ENCODE measurements at regions not wholly inside any gene's neighbourhood (a gene's known extent, or its start where the extent isn't known, plus 50 kb on each side); places are given as distances from the start of the nearest gene placed in this dataset.
"Not testable (repeated sequence)": the region's sequence is repeated elsewhere in the genome, so short reads cannot be mapped to it uniquely, and the experiment has no call there.

DNA sequence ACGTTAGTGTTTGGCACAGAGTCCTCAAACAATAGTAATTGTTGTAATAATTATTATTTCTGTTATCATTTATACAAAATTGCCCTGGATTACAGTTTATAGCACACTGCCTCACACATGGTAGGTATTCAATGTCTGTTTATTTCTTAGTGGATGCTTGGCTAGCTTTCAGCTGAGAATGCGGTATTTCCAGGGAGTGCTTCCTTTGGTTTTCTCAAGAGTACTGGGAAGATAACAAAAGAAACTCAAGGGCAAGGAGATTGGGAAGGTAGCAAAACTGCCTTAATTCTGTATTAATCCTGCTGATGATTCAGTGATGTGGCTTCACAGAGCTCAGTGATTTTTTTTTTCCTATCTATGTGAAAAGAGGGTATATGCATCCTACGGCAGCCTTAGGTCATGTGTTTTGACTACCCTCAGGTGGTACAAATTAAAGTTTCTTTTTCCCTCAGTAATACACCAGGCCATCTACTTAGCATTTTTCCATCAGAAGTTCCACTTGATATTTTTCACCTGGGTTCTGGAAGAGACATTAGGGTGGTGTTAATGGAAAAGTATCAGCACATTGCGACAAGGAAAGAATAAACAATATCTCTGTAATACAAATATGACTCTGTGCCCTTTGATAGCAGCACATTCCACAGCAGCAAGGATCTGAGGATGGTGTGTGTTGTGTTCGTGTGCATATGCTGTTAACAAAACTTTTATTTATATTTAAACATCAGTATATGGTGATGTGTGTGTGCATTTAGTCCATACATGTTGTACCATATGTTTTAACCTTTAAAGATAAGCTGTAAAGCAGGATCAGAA is 124.3 kb upstream of the RASGEF1B start:
- Histone ChIP-seq H3K36me3 (ENCODE audit: insufficient read depth, low read length) (no peaks in the 10 kb centered on the region), H3K4me1 (ENCODE audit: insufficient read depth, low read length) (0 out of 2 replicates have a peak, but pooled peaks cover 4% of the 10 kb centered on the region), H3K9me3 (ENCODE audit: control insufficient read depth, insufficient read depth, low read length) (no peaks in the 10 kb centered on the region), H3K9ac (ENCODE audit: low read depth, low read length) (no peak overlapping the region)

- Histone ChIP-seq H3K9me3 (ENCODE audit: control insufficient read depth, insufficient read depth, low read length) (no peaks in the 10 kb centered on the region), H3K9ac (ENCODE audit: low read depth, low read length) (no peak overlapping the region), H3K36me3 (ENCODE audit: insufficient read depth, low read length) (no peaks in the 10 kb centered on the region), H3K4me1 (ENCODE audit: insufficient read depth, low read length) (0 out of 2 replicates have a peak, but pooled peaks cover 4% of the 10 kb centered on the region)
These were observed 123.6 kb upstream of the RASGEF1B start for GRCh38 chr4:81595287-81595686.

GRCh38 chr4:81594490-81595159 is 122.9 kb upstream of the RASGEF1B start:
- no peaks in the 10 kb centered on the region for H3K9me3 ChIP-seq (ENCODE audit: control insufficient read depth, insufficient read depth, low read length)
- no peak overlapping the region for H3K9ac ChIP-seq (ENCODE audit: low read depth, low read length)
- H3K4me1 ChIP-seq (ENCODE audit: insufficient read depth, low read length), result no peaks in the 10 kb centered on the region
- no peaks in the 10 kb centered on the region for H3K36me3 ChIP-seq (ENCODE audit: insufficient read depth, low read length)

GRCh38 chr4:81592701-81593100 is 121.0 kb upstream of the RASGEF1B start:
- no peak overlapping the region for H3K9ac ChIP-seq (ENCODE audit: low read depth, low read length)
- no peaks in the 10 kb centered on the region for H3K36me3 ChIP-seq (ENCODE audit: insufficient read depth, low read length)
- no peaks in the 10 kb centered on the region for H3K9me3 ChIP-seq (ENCODE audit: control insufficient read depth, insufficient read depth, low read length)
- H3K4me1 ChIP-seq (ENCODE audit: insufficient read depth, low read length), result no peaks in the 10 kb centered on the region

DNA sequence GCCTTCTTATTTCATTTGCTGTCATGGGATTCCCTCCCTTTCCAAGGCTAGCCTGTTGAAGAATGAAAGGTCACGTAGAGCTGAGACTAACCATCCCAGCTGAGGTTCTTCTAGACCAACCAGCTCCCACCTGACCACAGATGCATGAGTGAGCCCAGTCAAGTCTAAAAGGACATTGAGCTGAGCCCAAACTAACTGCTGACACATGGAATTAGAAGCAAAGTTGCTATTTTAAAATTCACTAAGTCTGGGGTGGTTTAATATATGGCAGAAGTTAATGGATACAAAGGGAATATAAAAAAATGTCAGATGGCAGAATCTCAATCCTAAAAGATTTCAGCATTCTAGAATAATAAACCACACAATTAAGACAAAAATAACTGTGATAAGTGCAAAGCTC is 118.9 kb upstream of the RASGEF1B start:
- Histone ChIP-seq H3K9me3 (ENCODE audit: control insufficient read depth, insufficient read depth, low read length) (no peaks in the 10 kb centered on the region), H3K36me3 (ENCODE audit: insufficient read depth, low read length) (no peaks in the 10 kb centered on the region), H3K4me1 (ENCODE audit: insufficient read depth, low read length) (no peaks in the 10 kb centered on the region), H3K9ac (ENCODE audit: low read depth, low read length) (no peak overlapping the region)

DNA sequence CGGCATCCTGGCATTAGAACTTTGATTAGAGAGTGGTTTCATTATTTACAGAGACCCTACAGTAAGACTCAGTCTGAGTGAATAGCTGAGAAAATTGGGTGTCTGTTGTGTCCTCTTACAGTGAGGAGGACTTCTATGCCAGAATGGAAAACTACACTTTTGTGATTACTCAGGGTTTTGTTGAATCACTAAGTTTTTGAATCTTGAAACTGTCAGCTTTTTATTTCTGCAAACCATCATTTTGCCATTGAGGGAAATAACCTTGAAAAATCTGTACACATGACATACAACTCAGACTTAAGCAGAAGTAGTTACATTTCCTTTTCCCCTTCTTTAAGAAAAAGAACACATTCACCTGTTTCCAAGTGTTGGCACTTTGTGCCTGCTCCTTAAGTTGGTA is 117.6 kb upstream of the RASGEF1B start:
- no peak overlapping the region for H3K9ac ChIP-seq (ENCODE audit: low read depth, low read length)
- H3K36me3 ChIP-seq (ENCODE audit: insufficient read depth, low read length), result no peaks in the 10 kb centered on the region
- H3K9me3 ChIP-seq (ENCODE audit: control insufficient read depth, insufficient read depth, low read length), result no peaks in the 10 kb centered on the region
- no peaks in the 10 kb centered on the region for H3K4me1 ChIP-seq (ENCODE audit: insufficient read depth, low read length)

DNA sequence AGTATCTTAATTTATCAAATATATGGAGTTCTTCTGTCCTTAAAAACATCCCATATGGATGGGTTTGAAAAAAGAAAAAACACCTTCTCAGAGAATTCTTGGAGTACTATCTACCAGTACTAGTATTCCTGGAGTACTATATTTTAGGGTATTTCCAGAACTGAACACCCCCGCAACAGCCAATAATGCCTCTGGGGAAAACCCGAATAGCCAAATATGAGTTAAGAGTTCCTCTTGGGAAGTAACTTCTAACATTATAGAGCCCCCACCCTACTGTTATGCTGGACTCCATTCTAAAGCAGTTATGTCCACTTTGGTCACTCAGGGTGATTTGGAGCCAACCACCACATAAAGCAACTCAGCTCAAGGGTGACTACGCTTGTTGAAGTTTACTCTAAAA is 115.0 kb upstream of the RASGEF1B start:
- Histone ChIP-seq H3K36me3 (ENCODE audit: insufficient read depth, low read length) (no peaks in the 10 kb centered on the region), H3K9me3 (ENCODE audit: control insufficient read depth, insufficient read depth, low read length) (no peaks in the 10 kb centered on the region), H3K4me1 (ENCODE audit: insufficient read depth, low read length) (no peaks in the 10 kb centered on the region), H3K9ac (ENCODE audit: low read depth, low read length) (no peak overlapping the region)

DNA sequence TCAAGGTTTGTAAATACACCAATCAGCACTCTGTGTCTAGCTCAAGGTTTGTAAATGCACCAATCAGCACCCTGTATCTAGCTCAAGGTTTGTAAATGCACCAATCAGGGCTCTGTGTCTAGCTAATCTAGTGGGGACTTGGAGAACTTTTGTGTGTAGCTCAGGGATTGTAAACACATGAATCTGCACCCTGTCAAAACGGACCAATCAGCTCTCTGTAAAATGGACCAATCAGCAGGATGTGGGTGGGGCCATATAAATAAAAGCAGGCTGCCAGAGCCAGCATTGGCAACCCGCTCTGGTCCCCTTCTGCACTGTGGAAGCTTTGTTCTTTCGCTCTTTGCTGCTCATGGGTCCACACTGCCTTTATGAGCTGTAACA is 109.3 kb upstream of the RASGEF1B start:
- H3K9me3 ChIP-seq (ENCODE audit: control insufficient read depth, insufficient read depth, low read length); H3K9ac ChIP-seq (ENCODE audit: low read depth, low read length); H3K36me3 ChIP-seq (ENCODE audit: insufficient read depth, low read length); H3K4me1 ChIP-seq (ENCODE audit: insufficient read depth, low read length): not testable (repeated sequence)

DNA sequence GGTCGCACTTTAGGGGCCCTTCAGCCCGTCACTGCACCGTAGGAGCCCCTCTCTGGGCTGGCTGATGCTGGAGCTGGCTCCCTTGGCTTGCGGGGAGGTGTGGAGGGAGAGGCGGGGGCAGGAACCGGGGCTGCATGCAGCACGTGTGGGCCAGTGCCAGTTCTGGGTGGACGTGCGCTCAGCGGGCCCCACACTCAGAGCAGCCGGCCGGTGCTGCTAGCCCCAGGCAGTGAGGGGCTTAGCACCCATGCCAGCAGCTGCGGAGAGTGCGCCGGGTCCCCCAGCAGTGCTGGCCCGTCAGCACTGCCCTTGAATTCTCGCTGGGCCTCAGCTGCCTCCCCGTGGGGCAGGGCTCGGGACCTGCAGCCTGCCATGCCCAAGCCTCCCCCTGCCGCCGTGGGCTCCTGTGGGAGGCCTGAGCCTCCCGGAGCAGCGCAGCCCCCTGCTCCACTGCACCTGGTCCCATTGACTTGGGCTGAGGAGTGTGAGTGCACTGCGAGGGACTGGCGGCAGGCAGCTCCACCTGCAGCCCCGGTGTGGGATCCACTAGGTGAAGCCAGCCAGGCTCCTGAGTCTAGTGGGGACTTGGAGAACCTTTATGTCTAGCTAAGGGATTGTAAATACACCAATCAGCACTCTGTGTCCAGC is 108.8 kb upstream of the RASGEF1B start:
- Histone ChIP-seq H3K9me3 (ENCODE audit: control insufficient read depth, insufficient read depth, low read length) (no peaks in the 10 kb centered on the region), H3K9ac (ENCODE audit: low read depth, low read length) (no peak overlapping the region), H3K36me3 (ENCODE audit: insufficient read depth, low read length) (no peaks in the 10 kb centered on the region), H3K4me1 (ENCODE audit: insufficient read depth, low read length) (peaks cover 2% of the 10 kb centered on the region)

DNA sequence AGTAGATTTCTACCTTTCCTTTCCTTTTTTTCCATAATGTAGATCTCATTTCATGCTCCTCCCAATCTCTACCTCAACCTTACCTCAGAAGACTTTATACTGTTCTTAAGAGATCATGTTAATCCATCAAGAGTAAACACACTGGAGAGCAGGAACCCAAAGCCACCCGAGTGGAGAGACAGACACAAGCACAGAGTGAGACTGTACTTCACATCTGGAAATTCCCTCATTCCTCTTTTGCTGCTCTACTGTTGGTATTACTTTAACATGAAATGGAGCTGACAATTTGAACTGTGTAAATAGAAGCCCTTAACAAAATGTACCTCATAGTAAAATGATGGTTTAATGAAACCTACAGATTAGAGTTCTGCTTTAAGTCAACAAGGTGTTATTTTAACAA is 105.7 kb upstream of the RASGEF1B start:
- no peaks in the 10 kb centered on the region for H3K36me3 ChIP-seq (ENCODE audit: insufficient read depth, low read length)
- no peaks in the 10 kb centered on the region for H3K9me3 ChIP-seq (ENCODE audit: control insufficient read depth, insufficient read depth, low read length)
- H3K9ac ChIP-seq (ENCODE audit: low read depth, low read length), result no peak overlapping the region
- peaks cover 13% of the 10 kb centered on the region for H3K4me1 ChIP-seq (ENCODE audit: insufficient read depth, low read length)

DNA sequence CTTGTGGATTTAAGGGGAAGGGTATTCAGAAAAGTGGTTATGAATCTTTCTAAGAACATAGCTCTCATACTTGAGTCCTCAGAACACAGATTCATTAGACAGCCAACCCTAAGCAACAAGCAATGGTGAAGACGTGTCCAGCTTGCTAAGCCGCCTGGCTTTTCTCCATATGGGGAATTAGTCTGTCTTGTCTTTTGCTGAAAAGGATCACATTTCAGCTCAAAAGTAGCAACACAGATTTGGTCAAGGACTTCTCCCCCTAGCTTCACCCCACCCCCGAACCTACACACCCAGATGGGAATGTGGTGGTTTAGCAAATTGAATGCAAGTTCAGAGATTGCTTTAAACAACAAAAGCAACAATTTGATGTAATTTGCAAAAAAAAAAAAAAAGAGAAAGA is 103.3 kb upstream of the RASGEF1B start:
- H3K4me1 ChIP-seq (ENCODE audit: insufficient read depth, low read length), result peaks cover 13% of the 10 kb centered on the region
- H3K36me3 ChIP-seq (ENCODE audit: insufficient read depth, low read length), result no peaks in the 10 kb centered on the region
- no peaks in the 10 kb centered on the region for H3K9me3 ChIP-seq (ENCODE audit: control insufficient read depth, insufficient read depth, low read length)
- no peak overlapping the region for H3K9ac ChIP-seq (ENCODE audit: low read depth, low read length)

DNA sequence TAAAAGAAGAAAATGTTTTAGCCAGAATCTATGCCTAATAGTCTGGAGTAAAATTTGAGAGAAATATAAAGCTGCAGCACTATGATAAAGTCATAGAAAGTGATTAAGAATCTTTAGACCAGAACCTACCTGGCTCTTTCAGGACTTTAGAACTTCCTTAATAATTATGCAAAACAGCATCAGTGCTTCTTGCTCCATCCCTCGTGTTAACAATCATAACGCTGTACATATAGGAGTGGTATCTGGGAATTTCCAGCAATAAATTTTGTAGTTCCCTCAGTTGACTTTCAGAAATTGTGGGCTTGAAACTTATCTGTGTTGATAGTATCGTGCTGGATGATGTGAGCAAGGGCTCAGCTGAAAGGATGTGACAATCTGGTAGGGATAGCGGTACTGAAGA is 102.1 kb upstream of the RASGEF1B start:
- Histone ChIP-seq H3K4me1 (ENCODE audit: insufficient read depth, low read length) (peaks cover 13% of the 10 kb centered on the region), H3K9ac (ENCODE audit: low read depth, low read length) (no peak overlapping the region), H3K9me3 (ENCODE audit: control insufficient read depth, insufficient read depth, low read length) (no peaks in the 10 kb centered on the region), H3K36me3 (ENCODE audit: insufficient read depth, low read length) (no peaks in the 10 kb centered on the region)

GRCh38 chr4:81572402-81572801 is 100.7 kb upstream of the RASGEF1B start:
- Histone ChIP-seq H3K36me3 (ENCODE audit: insufficient read depth, low read length) (no peaks in the 10 kb centered on the region), H3K9me3 (ENCODE audit: control insufficient read depth, insufficient read depth, low read length) (no peaks in the 10 kb centered on the region), H3K9ac (ENCODE audit: low read depth, low read length) (no peak overlapping the region), H3K4me1 (ENCODE audit: insufficient read depth, low read length) (peaks cover 13% of the 10 kb centered on the region)

GRCh38 chr4:81571105-81571504 is 99.4 kb upstream of the RASGEF1B start:
- H3K9me3 ChIP-seq (ENCODE audit: control insufficient read depth, insufficient read depth, low read length), result no peaks in the 10 kb centered on the region

DNA sequence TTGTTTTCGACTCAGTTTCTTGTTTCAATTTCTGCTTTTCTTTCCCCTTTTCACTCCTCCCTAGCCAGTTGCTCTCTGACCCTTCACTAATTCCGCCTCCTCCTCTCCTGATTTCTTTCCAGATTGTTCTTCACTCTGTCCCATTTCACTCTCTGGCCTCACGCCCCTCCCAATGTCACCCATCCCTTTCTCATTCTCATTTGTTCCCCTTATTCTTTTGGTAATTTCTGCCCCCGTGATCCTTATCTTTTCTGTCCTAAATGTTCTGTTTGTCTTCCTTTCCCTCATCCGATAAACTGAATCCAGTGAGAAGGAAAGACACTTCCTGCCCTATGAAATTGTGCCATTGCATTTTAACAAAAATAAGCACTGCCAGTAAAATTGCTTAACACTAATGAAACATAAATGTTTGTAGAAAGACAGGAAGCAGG is 94.5 kb upstream of the RASGEF1B start:
- Histone ChIP-seq H3K36me3 (ENCODE audit: insufficient read depth, low read length) (no peaks in the 10 kb centered on the region), H3K4me1 (ENCODE audit: insufficient read depth, low read length) (peaks cover 7% of the 10 kb centered on the region; the same call in 1 of the 2 replicates), H3K9ac (ENCODE audit: low read depth, low read length) (no peak overlapping the region), H3K9me3 (ENCODE audit: control insufficient read depth, insufficient read depth, low read length) (no peaks in the 10 kb centered on the region)

More at GRCh38 chr4:81571105-81571504, 99.4 kb upstream of the RASGEF1B start:
- Histone ChIP-seq H3K9ac (ENCODE audit: low read depth, low read length) (no peak overlapping the region), H3K4me1 (ENCODE audit: insufficient read depth, low read length) (peaks cover 14% of the 10 kb centered on the region), H3K36me3 (ENCODE audit: insufficient read depth, low read length) (no peaks in the 10 kb centered on the region)
